Panc1 (cell line): ENCODE measurements at regions not wholly inside any gene's neighbourhood (a gene's known extent, or its start where the extent isn't known, plus 50 kb on each side); places are given as distances from the start of the nearest gene placed in this dataset.

Source experiments
- REST ChIP-seq, 2 experiments: IDR thresholded peaks; 2 replicates each; pipeline ENCODE4 v1.6.1; 2011 to 2012; ENCODE audit warnings: low read depth in 2 of 2, control low read depth in 1 of 2, low read length in 1 of 2, mild to moderate bottlenecking in 1 of 2, moderate library complexity in 1 of 2; ENCODE audit not compliant: insufficient read depth in 1 of 2
- TF ChIP-seq, protein P1 (sequence below): fragments of 450-650 bp; IDR thresholded peaks from 2 replicates; pipeline ENCODE4 v1.5.1; 2017; ENCODE audit warnings: mild to moderate bottlenecking

GRCh38 chr1:62381831-62382657 is 54.8 kb upstream of the USP1 start:
- no peak for TF ChIP-seq REST (IDR thresholded peaks at IDR 0.05; ENCODE audit: insufficient read depth in 1 of 2, low read depth in 2 of 2, low read length in 1 of 2)
- TF ChIP-seq, protein P1, sequence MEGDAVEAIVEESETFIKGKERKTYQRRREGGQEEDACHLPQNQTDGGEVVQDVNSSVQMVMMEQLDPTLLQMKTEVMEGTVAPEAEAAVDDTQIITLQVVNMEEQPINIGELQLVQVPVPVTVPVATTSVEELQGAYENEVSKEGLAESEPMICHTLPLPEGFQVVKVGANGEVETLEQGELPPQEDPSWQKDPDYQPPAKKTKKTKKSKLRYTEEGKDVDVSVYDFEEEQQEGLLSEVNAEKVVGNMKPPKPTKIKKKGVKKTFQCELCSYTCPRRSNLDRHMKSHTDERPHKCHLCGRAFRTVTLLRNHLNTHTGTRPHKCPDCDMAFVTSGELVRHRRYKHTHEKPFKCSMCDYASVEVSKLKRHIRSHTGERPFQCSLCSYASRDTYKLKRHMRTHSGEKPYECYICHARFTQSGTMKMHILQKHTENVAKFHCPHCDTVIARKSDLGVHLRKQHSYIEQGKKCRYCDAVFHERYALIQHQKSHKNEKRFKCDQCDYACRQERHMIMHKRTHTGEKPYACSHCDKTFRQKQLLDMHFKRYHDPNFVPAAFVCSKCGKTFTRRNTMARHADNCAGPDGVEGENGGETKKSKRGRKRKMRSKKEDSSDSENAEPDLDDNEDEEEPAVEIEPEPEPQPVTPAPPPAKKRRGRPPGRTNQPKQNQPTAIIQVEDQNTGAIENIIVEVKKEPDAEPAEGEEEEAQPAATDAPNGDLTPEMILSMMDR = no peak
